AG10803 (cell line): ENCODE measurements at regions not wholly inside any gene's neighbourhood (a gene's known extent, or its start where the extent isn't known, plus 50 kb on each side); places are given as distances from the start of the nearest gene placed in this dataset.
"Not testable (repeated sequence)": the region's sequence is repeated elsewhere in the genome, so short reads cannot be mapped to it uniquely, and the experiment has no call there.

Experiments used
- DNase-seq: peaks from one replicate; pipeline ENCODE4 v3.0.0; 2010; ENCODE audit warnings: low read depth
- H3K4me3 ChIP-seq: 2 replicates; pipeline ENCODE4 v1.5.1; 2011; ENCODE audit warnings: mild to moderate bottlenecking, low read length, control low read depth
- CTCF ChIP-seq: conservative IDR thresholded peaks from 2 replicates; pipeline ENCODE4 v1.5.1; 2011; ENCODE audit warnings: mild to moderate bottlenecking, low read length, control low read depth, inconsistent platforms

GRCh38 chr1:100597061-100597741 lies 59.3 kb downstream of the GPR88 start:
- no peak overlapping the region for H3K4me3 ChIP-seq
- DNase-seq = peak; percentile 87
- TF ChIP-seq CTCF = no peak

GRCh38 chr1:100597784-100598183 lies 59.8 kb downstream of the GPR88 start:
- DNase-seq = no peak
- no peak overlapping the region for H3K4me3 ChIP-seq
- TF ChIP-seq CTCF = no peak

- not testable (repeated sequence) for H3K4me3 ChIP-seq, DNase-seq
Measured at GRCh38 chr1:100600377-100600776, 62.4 kb downstream of the GPR88 start.

GRCh38 chr1:100602028-100602427 lies 64.1 kb downstream of the GPR88 start:
- not testable (repeated sequence) for DNase-seq, H3K4me3 ChIP-seq

- H3K4me3 ChIP-seq = no peak overlapping the region
- TF ChIP-seq CTCF = no peak
- no peak for DNase-seq
Measured at GRCh38 chr1:100604372-100604771, 66.4 kb downstream of the GPR88 start.

GRCh38 chr1:100606438-100606837 lies 68.5 kb downstream of the GPR88 start:
- peak; percentile 89 for TF ChIP-seq CTCF

GRCh38 chr1:100607628-100608240 lies 69.8 kb downstream of the GPR88 start:
- H3K4me3 ChIP-seq = no peak overlapping the region
- peak; percentile 71 for DNase-seq
- TF ChIP-seq CTCF = no peak

More at GRCh38 chr1:100606438-100606837, 68.5 kb downstream of the GPR88 start:
- H3K4me3 ChIP-seq = no peak overlapping the region
- peak; percentile 75 for DNase-seq

GRCh38 chr1:100609849-100610248 lies 71.9 kb downstream of the GPR88 start:
- no peak for DNase-seq
- TF ChIP-seq CTCF = no peak
- no peak overlapping the region for H3K4me3 ChIP-seq
